Spleen (tissue), 11 donors: ENCODE measurements at regions not wholly inside any gene's neighbourhood (a gene's known extent, or its start where the extent isn't known, plus 50 kb on each side); places are given as distances from the start of the nearest gene placed in this dataset.

Experiments
- DNase-seq: peaks from one replicate; pipeline ENCODE4 v3.0.0-alpha.2; 2020
- H3K27ac ChIP-seq, 8 donors: fragments of 200-600 bp; sonication (generic) in 7 of 8; 1 replicate in 4 of 8; 2 replicates in 4 of 8; pipeline versions ENCODE4 v1.5.0 to v1.8.0; 2016 to 2021; ENCODE audit warnings: inconsistent platforms in 4 of 8, mild to moderate bottlenecking in 4 of 8, moderate library complexity in 1 of 8
- H3K27me3 ChIP-seq, 7 donors: fragments of 200-600 bp; sonication (generic) in 6 of 7; replicated peaks in 1 of 7; 1 replicate in 4 of 7; 2 replicates in 3 of 7; pipeline versions ENCODE4 v1.5.0 to v1.8.0; 2016 to 2021; ENCODE audit warnings: inconsistent platforms in 3 of 7, mild to moderate bottlenecking in 1 of 7
- H3K36me3 ChIP-seq, 6 donors: fragments of 200-600 bp; sonication (generic) in 5 of 6; 1 replicate in 4 of 6; 2 replicates in 2 of 6; pipeline versions ENCODE4 v1.5.0 to v1.8.0; 2016 to 2021; ENCODE audit warnings: inconsistent platforms in 2 of 6
- H3K4me1 ChIP-seq, 6 donors: fragments of 200-600 bp; sonication (generic) in 5 of 6; 1 replicate in 3 of 6; 2 replicates in 3 of 6; pipeline versions ENCODE4 v1.5.0 to v1.8.0; 2016 to 2021; ENCODE audit warnings: inconsistent platforms in 3 of 6
- H3K4me3 ChIP-seq, 8 donors: fragments of 200-600 bp; sonication (generic) in 7 of 8; 1 replicate in 4 of 8; 2 replicates in 4 of 8; pipeline versions ENCODE4 v1.5.0 to v1.8.0; 2016 to 2021; ENCODE audit warnings: inconsistent platforms in 4 of 8, mild to moderate bottlenecking in 4 of 8, moderate library complexity in 2 of 8
- H3K9me3 ChIP-seq, 8 donors: fragments of 200-600 bp; sonication (generic) in 7 of 8; 1 replicate in 4 of 8; 2 replicates in 4 of 8; pipeline versions ENCODE4 v1.5.0 to v1.8.0; 2016 to 2021; ENCODE audit warnings: inconsistent platforms in 4 of 8
- CTCF ChIP-seq, 11 experiments: fragments of 200-600 bp in 7 of 11; fragments of 450-650 bp in 4 of 11; sonication (generic) in 4 of 11; IDR thresholded peaks in 8 of 11; conservative IDR thresholded peaks in 3 of 11; 1 replicate in 7 of 11; 2 replicates in 4 of 11; pipeline versions ENCODE4 v1.4.0 to v1.8.0; 2016 to 2021; ENCODE audit warnings: antibody characterized with exemption in 11 of 11, inconsistent platforms in 4 of 11, mild to moderate bottlenecking in 1 of 11
- POLR2A ChIP-seq, 3 donors: fragments of 450-650 bp; IDR thresholded peaks; one replicate each; pipeline ENCODE4 v1.5.1; 2017; ENCODE audit warnings: antibody characterized with exemption in 3 of 3, mild to moderate bottlenecking in 1 of 3
- POLR2AphosphoS5 ChIP-seq, 3 donors: sonication (generic); formaldehyde crosslinking; IDR thresholded peaks; one replicate each; pipeline ENCODE4 v1.5.1; 2017; ENCODE audit warnings: antibody characterized with exemption in 3 of 3
- WGBS, 5 donors: extraction: QIAGEN DNeasy Blood & Tissue Kit in 3 of 5; methylation state at CpG; one replicate each; pipeline versions ENCODE4 v1.1.5 to v1.1.7; 2013 to 2018; 5-methylcytosine and 5-hydroxymethylcytosine counted together
- intact Hi-C: fragments of 100-400 bp; cut with DNase I; formaldehyde crosslinking; loops from one replicate; pipeline ENCODE4 v1.15.0; 2023; ENCODE audit warnings: low total_unique reads
- donor health status: healthy with polysubstance abuse.
- donor health status: DM: no; HTN: no; CAD: no; lungs with moderate emphysema.
- donor health status: DM: no; HTN: no; CAD: no.
- donor health status: Bipolar disorder and iron deficiency.
- donor health status: healthy.
- donor health status: DM: no; HTN: no; CAD: no.
- donor health status: DM: yes; HTN: yes; CAD: no.

DNA sequence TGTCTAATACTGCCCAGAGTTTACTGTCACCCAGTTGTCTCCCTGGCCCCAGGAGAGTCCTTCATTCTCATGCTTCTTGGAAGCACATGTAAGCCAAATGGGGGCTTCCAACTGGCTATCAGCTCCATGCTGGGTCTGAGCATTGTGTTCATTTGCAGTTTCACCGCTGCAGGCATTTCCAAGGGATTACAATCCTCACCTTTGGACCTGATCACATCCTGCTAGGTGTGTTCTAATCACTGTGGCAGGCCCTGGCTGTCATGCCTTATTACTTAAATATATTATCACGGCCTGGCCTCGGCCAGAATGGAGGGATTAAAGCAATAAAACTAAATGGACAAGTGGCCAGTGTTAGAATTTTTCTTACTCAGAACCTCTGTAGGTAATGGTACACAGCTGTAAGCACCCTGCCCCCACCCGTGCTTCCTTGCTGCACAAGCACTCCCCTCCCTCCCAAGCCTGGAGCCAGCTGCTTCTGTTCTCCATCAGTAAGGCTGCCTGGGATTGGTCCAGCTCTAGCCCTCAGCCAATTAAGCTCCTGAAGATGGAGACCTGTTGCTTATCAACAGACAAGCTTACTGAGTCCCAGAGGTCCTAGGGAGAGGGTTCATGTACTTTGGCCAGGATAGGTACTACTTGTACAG is 175.9 kb upstream of the RBM19 start:
- Histone ChIP-seq H3K27me3 (peaks cover 0 to 10% (median 0%) of the 10 kb centered on the region in 7 donors), H3K4me1 (no peaks in the 10 kb centered on the region), H3K4me3 (no peak overlapping the region), H3K27ac (no peak overlapping the region), H3K36me3 (no peaks in the 10 kb centered on the region), H3K9me3 (no peaks in the 10 kb centered on the region)
- TF ChIP-seq POLR2AphosphoS5 (IDR thresholded peaks at IDR 0.05) (no peak), CTCF (IDR thresholded peaks at IDR 0.05 in 8 of 11, conservative IDR thresholded peaks at IDR 0.05 in 3 of 11) (no peak), POLR2A (IDR thresholded peaks at IDR 0.05) (no peak)
- intact Hi-C loops = no loop called here
- 46 to 64% (median 52%) methylated on average over 4 of the region's 4 CpGs for WGBS, 5 donors
- DNase-seq = no peak

- intact Hi-C loops = no loop called here
- no peaks in the 10 kb centered on the region for H3K36me3 ChIP-seq
- TF ChIP-seq CTCF (IDR thresholded peaks at IDR 0.05 in 8 of 11, conservative IDR thresholded peaks at IDR 0.05 in 3 of 11) (no peak), POLR2AphosphoS5 (IDR thresholded peaks at IDR 0.05) (no peak), POLR2A (IDR thresholded peaks at IDR 0.05) (no peak)
- no peak for DNase-seq
- H3K27ac ChIP-seq = no peak overlapping the region
- no peaks in the 10 kb centered on the region for H3K9me3 ChIP-seq
- peaks cover 0 to 5% (median 0%) of the 10 kb centered on the region in 7 donors for H3K27me3 ChIP-seq
- no peak overlapping the region for H3K4me3 ChIP-seq
- no peaks in the 10 kb centered on the region for H3K4me1 ChIP-seq
Observed at GRCh38 chr12:114140576-114140975, 174.5 kb upstream of the RBM19 start.

DNA sequence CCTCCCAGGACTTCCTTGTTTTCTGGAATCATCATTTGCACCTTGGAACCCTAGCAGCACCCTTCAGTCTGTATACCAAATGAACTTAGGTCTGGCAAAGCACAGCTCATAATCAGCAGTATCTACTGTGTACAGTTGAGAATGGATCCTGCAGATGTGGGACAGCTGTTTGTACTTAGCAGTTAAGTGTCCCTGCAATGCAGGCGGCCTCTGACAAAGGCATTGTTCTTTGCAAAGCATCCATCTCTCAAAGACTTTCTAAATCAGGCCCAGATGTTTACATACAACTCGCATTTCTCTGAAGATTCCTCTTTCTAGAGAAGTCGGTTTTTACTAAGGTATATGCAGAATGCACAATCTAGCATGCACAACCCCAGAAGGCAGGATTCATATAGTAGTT is 170.5 kb upstream of the RBM19 start:
- TF ChIP-seq CTCF (IDR thresholded peaks at IDR 0.05 in 8 of 11, conservative IDR thresholded peaks at IDR 0.05 in 3 of 11) = no peak
- TF ChIP-seq POLR2A (IDR thresholded peaks at IDR 0.05) = no peak
- TF ChIP-seq POLR2AphosphoS5 (IDR thresholded peaks at IDR 0.05) = no peak
- intact Hi-C loops = no loop called here
- H3K9me3 ChIP-seq = no peaks in the 10 kb centered on the region

DNA sequence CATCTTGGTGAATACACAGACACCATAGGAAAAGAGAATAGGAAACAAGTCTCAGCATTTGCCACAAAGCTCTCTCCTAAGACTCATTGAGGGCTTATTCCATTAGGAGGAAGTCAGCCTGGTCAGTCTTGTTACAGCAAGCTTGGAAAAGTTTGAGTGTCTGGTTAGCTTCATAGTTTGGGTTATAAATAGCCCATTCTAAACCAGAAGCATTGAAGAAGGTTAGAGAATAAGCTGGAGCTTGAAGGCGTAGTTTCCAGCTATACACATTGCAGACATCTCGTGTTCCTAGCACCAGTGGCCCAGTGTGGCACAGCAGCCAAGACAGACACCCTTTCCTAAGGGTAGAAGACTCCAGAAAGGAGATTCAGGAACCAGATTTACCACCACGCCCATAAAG is 168.8 kb upstream of the RBM19 start:
- intact Hi-C loops = no loop called here
- DNase-seq = no peak
- TF ChIP-seq CTCF (IDR thresholded peaks at IDR 0.05 in 8 of 11, conservative IDR thresholded peaks at IDR 0.05 in 3 of 11) (no peak), POLR2A (IDR thresholded peaks at IDR 0.05) (no peak), POLR2AphosphoS5 (IDR thresholded peaks at IDR 0.05) (no peak)
- Histone ChIP-seq H3K27me3 (peaks cover 0 to 10% (median 0%) of the 10 kb centered on the region in 7 donors), H3K4me3 (no peak overlapping the region), H3K4me1 (no peaks in the 10 kb centered on the region), H3K36me3 (no peaks in the 10 kb centered on the region), H3K27ac (no peak overlapping the region), H3K9me3 (no peaks in the 10 kb centered on the region)
- WGBS, 5 donors = 59 to 79% (median 74%) methylated on average over 2 to 3 of the region's 3 CpGs

More for the DNA sequence above, 170.5 kb upstream of the RBM19 start:
- DNase-seq = no peak
- H3K27me3 ChIP-seq = peaks cover 0 to 10% (median 0%) of the 10 kb centered on the region in 7 donors
- H3K4me1 ChIP-seq = no peaks in the 10 kb centered on the region
- no peak overlapping the region for H3K4me3 ChIP-seq
- H3K36me3 ChIP-seq = no peaks in the 10 kb centered on the region
- 44 to 75% (median 66%) methylated on average over 3 of the region's 3 CpGs for WGBS, 5 donors
- no peak overlapping the region for H3K27ac ChIP-seq
